HL-60 (cell line): ENCODE measurements at regions not wholly inside any gene's neighbourhood (a gene's known extent, or its start where the extent isn't known, plus 50 kb on each side); places are given as distances from the start of the nearest gene placed in this dataset.

Experiments
- DNase-seq, 2 experiments: peaks; one replicate each; pipeline ENCODE4 v3.0.0-alpha.2; 2010 to 2020; ENCODE audit warnings: low read depth in 1 of 2, low spot score in 1 of 2
- H3K27ac ChIP-seq: fragments of 250-450 bp; sonication (Bioruptor Pico); replicated peaks from 2 replicates; pipeline ENCODE4 v1.5.1; 2020; ENCODE audit warnings: mild to moderate bottlenecking, moderate library complexity
- H3K27me3 ChIP-seq: fragments of 250-450 bp; sonication (Bioruptor Pico); 2 replicates; pipeline ENCODE4 v1.5.1; 2021; ENCODE audit warnings: mild to moderate bottlenecking, moderate library complexity; ENCODE audit not compliant: insufficient read depth, poor library complexity, severe bottlenecking
- H3K4me3 ChIP-seq: replicated peaks from 2 replicates; pipeline ENCODE4 v1.5.1; 2011; ENCODE audit warnings: mild to moderate bottlenecking, control low read depth, low read length; ENCODE audit not compliant: insufficient read depth
- CTCF ChIP-seq: IDR thresholded peaks from one replicate; pipeline ENCODE4 v1.5.1; 2011; ENCODE audit warnings: low read length, control low read depth, inconsistent platforms; ENCODE audit not compliant: insufficient read depth
- GABPA ChIP-seq: IDR thresholded peaks from 2 replicates; pipeline ENCODE4 v1.6.1; 2012; ENCODE audit warnings: low read depth
- POLR2AphosphoS5 ChIP-seq: IDR thresholded peaks from 2 replicates; pipeline ENCODE4 v1.6.1; 2012; ENCODE audit warnings: low read depth
- SPI1 ChIP-seq: IDR thresholded peaks from 2 replicates; pipeline ENCODE4 v1.6.1; 2012; ENCODE audit warnings: low read depth, mild to moderate bottlenecking, borderline replicate concordance
- TF ChIP-seq, protein P1 (sequence below): IDR thresholded peaks from 2 replicates; pipeline ENCODE4 v1.6.1; 2012; ENCODE audit warnings: low read depth; ENCODE audit not compliant: insufficient replicate concordance

DNA sequence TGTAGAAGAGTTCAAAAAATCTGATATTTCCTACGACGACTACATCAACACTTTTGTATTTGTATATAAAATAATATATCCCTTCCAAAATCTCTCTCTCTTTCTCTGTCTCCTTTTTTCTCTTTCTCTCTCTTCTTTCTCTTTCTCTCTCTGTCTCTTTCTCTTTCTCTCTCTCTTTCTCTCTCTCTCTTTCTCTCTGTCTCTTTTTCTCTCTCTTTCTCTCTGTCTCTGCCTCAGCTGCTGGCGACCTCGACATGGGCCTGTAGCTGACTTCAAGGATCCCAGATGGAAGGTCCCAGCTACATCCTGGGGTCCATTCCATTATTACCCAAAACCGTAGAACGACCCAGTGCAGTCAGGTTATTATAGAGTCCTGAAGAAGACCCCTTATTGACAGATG lies 90.0 kb downstream of the CD24 start:
- no peak for DNase-seq
- Histone ChIP-seq H3K27ac (no peak overlapping the region), H3K4me3 (no peak overlapping the region), H3K27me3 (no peaks in the 10 kb centered on the region)
- TF ChIP-seq GABPA (no peak), POLR2AphosphoS5 (no peak), CTCF (no peak), SPI1 (no peak)
- TF ChIP-seq, protein P1, sequence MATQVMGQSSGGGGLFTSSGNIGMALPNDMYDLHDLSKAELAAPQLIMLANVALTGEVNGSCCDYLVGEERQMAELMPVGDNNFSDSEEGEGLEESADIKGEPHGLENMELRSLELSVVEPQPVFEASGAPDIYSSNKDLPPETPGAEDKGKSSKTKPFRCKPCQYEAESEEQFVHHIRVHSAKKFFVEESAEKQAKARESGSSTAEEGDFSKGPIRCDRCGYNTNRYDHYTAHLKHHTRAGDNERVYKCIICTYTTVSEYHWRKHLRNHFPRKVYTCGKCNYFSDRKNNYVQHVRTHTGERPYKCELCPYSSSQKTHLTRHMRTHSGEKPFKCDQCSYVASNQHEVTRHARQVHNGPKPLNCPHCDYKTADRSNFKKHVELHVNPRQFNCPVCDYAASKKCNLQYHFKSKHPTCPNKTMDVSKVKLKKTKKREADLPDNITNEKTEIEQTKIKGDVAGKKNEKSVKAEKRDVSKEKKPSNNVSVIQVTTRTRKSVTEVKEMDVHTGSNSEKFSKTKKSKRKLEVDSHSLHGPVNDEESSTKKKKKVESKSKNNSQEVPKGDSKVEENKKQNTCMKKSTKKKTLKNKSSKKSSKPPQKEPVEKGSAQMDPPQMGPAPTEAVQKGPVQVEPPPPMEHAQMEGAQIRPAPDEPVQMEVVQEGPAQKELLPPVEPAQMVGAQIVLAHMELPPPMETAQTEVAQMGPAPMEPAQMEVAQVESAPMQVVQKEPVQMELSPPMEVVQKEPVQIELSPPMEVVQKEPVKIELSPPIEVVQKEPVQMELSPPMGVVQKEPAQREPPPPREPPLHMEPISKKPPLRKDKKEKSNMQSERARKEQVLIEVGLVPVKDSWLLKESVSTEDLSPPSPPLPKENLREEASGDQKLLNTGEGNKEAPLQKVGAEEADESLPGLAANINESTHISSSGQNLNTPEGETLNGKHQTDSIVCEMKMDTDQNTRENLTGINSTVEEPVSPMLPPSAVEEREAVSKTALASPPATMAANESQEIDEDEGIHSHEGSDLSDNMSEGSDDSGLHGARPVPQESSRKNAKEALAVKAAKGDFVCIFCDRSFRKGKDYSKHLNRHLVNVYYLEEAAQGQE: no peak

DNA sequence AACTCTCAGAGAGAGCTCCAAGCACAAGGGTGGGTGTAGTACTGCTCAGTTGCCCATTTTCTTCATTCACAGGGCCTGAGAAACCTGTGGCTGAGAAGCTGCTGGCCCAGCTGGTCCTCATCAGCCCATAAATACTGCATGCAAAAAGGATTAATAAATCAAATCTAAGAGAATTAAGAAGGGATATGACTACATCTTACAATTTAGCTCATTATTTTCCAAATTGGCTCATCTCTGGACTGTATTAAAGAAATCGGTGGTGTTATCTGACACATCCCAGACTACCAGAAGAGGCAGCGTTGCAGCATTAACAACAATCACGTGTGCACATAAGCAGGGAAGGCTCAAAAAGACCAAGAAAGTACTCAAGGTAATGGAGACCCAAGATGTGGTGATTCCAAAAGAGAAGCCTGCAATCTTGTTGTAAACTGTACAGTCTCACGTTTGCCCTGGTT lies 90.7 kb downstream of the CD24 start:
- no peak overlapping the region for H3K27ac ChIP-seq
- TF ChIP-seq SPI1 (no peak), CTCF (no peak), POLR2AphosphoS5 (no peak)
- no peaks in the 10 kb centered on the region for H3K27me3 ChIP-seq
- DNase-seq: peak in 1 of 2 experiments; percentile 12
- no peak overlapping the region for H3K4me3 ChIP-seq

DNA sequence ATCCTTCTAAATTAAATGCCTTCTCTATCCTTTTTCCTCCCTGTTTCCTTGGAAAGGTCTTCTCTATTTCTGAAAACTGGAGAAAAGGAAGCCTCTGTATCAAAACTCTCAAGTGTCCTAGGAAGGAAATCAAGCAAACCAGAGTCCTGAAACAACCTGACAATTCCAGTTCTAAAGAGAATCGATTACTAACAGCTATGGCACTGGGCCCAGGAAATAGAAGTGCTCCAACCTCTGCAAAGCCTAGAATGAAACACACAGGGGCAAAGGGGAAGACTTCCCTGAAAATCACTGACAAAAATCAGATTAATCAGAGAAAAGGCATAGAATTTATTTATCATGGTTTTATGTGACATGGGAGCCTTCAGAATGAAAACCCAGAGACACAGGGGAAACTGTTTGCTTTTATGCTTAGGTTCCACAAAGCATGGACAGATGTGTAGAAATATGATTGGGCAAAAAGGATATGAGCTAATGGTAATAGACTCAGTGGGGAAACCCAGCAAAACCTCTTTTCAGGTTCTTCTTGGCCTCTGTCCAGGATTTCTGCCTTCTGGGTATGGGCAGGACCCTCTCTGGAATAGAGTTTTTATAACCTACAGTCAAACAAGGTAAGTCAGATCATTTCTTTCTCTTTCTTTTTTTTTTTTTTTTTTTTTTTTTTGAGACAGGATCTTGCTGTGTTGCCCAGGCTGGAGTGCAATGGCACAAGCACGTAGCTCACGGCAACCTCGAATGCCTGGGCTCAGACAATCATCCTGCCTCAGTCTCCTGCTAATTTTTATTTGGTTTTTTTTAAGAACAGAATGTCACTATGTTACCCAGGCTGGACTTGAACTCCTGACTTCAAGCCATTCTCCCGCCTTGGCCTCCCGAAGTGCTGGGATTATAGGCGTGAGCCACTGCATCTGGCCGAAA lies 91.7 kb downstream of the CD24 start:
- Histone ChIP-seq H3K27me3 (no peaks in the 10 kb centered on the region), H3K4me3 (no peak overlapping the region), H3K27ac (peak overlapping the region; percentile 52)
- TF ChIP-seq SPI1 (no peak), CTCF (no peak), GABPA (no peak), POLR2AphosphoS5 (no peak)
- TF ChIP-seq, protein P1: no peak
- peak in 1 of 2 experiments; percentile 62 for DNase-seq
